HL-60 (cell line): ENCODE measurements at regions not wholly inside any gene's neighbourhood (a gene's known extent, or its start where the extent isn't known, plus 50 kb on each side); places are given as distances from the start of the nearest gene placed in this dataset.

Experiments
- CTCF ChIP-seq: IDR thresholded peaks from one replicate; pipeline ENCODE4 v1.5.1; 2011; ENCODE audit warnings: low read length, control low read depth, inconsistent platforms; ENCODE audit not compliant: insufficient read depth
- GABPA ChIP-seq: IDR thresholded peaks from 2 replicates; pipeline ENCODE4 v1.6.1; 2012; ENCODE audit warnings: low read depth
- POLR2AphosphoS5 ChIP-seq: IDR thresholded peaks from 2 replicates; pipeline ENCODE4 v1.6.1; 2012; ENCODE audit warnings: low read depth
- REST ChIP-seq: IDR thresholded peaks from 2 replicates; pipeline ENCODE4 v1.6.1; 2012; ENCODE audit warnings: low read depth; ENCODE audit not compliant: insufficient replicate concordance

GRCh38 chr16:76204249-76204648, 73.0 kb upstream of the CNTNAP4 start:
- no peak for TF ChIP-seq CTCF
- TF ChIP-seq POLR2AphosphoS5, result no peak
- TF ChIP-seq GABPA, result no peak
- TF ChIP-seq REST, result no peak
